Fibroblast of mammary gland (primary cell): ENCODE measurements at regions not wholly inside any gene's neighbourhood (a gene's known extent, or its start where the extent isn't known, plus 50 kb on each side); places are given as distances from the start of the nearest gene placed in this dataset.

Experiments used
- DNase-seq: peaks from one replicate; pipeline ENCODE4 v3.0.0-alpha.2; 2010; ENCODE audit warnings: low read depth
- H3K4me3 ChIP-seq: 2 replicates; pipeline ENCODE4 v1.5.1; 2011; ENCODE audit warnings: low read depth, mild to moderate bottlenecking, low read length, moderate library complexity; ENCODE audit not compliant: control insufficient read depth
- TF ChIP-seq, protein P1 (sequence below): conservative IDR thresholded peaks from 2 replicates; pipeline ENCODE4 v1.5.1; 2011; ENCODE audit warnings: low read depth, low read length, inconsistent platforms; ENCODE audit not compliant: control insufficient read depth, insufficient read depth

- no peak for DNase-seq
- no peak overlapping the region for H3K4me3 ChIP-seq
- TF ChIP-seq, protein P1, sequence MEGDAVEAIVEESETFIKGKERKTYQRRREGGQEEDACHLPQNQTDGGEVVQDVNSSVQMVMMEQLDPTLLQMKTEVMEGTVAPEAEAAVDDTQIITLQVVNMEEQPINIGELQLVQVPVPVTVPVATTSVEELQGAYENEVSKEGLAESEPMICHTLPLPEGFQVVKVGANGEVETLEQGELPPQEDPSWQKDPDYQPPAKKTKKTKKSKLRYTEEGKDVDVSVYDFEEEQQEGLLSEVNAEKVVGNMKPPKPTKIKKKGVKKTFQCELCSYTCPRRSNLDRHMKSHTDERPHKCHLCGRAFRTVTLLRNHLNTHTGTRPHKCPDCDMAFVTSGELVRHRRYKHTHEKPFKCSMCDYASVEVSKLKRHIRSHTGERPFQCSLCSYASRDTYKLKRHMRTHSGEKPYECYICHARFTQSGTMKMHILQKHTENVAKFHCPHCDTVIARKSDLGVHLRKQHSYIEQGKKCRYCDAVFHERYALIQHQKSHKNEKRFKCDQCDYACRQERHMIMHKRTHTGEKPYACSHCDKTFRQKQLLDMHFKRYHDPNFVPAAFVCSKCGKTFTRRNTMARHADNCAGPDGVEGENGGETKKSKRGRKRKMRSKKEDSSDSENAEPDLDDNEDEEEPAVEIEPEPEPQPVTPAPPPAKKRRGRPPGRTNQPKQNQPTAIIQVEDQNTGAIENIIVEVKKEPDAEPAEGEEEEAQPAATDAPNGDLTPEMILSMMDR: no peak
Measured at GRCh38 chr20:24368253-24368652, 101.2 kb upstream of the SYNDIG1 start.

- DNase-seq: no peak
- TF ChIP-seq, protein P1: no peak
- H3K4me3 ChIP-seq: no peak overlapping the region
Measured at GRCh38 chr20:24366336-24367004, 103.0 kb upstream of the SYNDIG1 start.

DNA sequence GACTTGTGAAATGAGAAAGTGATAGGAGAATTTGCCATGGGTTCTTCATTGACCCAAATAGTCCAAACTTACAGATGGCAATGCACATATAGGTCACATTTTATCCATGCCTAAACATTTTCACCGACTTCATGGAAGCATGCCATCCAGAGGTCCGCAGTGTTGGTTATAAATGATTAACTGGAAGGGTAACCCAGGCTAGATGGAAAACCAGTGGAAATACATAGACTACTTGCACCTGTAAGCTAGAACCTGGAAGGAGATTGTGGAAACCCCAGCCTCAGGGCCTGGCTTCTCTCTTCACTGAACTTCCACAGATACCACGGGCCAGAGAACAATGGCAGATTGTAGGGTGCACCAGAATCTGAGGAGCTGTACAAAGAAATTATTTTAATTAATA lies 103.8 kb upstream of the SYNDIG1 start:
- no peak for DNase-seq
- H3K4me3 ChIP-seq: no peak overlapping the region
- TF ChIP-seq, protein P1: no peak

DNA sequence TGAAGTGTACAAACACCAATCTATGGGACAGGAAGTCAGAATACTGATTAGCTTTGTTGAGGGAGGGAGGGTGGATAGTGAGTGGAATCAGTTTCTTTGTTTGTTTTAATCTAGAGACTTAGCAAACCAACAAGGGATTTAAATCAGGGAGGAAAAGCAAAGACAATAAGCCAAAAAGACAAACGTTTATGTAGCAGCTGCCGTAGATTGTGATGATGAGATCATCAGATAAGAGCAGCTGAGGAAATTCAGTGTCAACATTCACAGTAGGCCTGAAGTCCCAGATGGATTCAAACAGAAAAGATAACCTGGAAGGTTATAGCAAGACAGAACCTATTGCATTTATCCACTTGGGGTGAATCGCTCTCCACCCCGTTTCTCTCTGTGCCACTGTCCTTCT lies 104.9 kb upstream of the SYNDIG1 start:
- H3K4me3 ChIP-seq: no peak overlapping the region
- TF ChIP-seq, protein P1: no peak
- no peak for DNase-seq

- H3K4me3 ChIP-seq: no peak overlapping the region
- TF ChIP-seq, protein P1: no peak
- no peak for DNase-seq
Measured at GRCh38 chr20:24363031-24363430, 106.4 kb upstream of the SYNDIG1 start.

DNA sequence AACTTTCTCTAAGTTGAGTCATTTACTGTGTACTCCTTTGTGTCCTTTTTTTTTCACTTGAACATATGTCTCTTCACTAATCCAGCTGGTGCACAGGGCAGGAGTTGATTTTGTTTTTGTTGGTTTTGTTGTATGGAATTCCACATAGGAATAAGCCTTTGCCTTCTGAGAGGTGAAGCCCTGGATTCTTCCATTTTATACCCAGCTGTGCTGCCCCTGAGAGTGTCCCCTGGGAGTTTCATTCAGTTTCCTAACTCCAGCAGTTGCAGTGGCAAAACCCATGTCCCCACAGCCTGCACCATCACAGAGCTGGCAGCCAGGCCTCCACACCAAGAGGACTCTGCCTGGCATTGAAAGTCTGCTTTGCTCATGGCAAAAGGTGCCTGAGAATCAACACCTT lies 107.3 kb upstream of the SYNDIG1 start:
- TF ChIP-seq, protein P1: no peak
- no peak overlapping the region for H3K4me3 ChIP-seq
- DNase-seq: no peak

- H3K4me3 ChIP-seq: no peak overlapping the region
- DNase-seq: no peak
- TF ChIP-seq, protein P1: no peak
Measured at GRCh38 chr20:24361541-24361940, 107.9 kb upstream of the SYNDIG1 start.
